ENCODE measurements at regions not wholly inside any gene's neighbourhood (a gene's known extent, or its start where the extent isn't known, plus 50 kb on each side); places are given as distances from the start of the nearest gene placed in this dataset.

GRCh38 chr6:79338493-79338892 lies 104.0 kb upstream of the HMGN3 start:
- no peak for ATAC-seq
- WGBS, 2 donors, result 60 to 65% methylated on average over 5 of the region's 5 CpGs
- Histone ChIP-seq H3K27ac (no peak overlapping the region), H3K27me3 (no peaks in the 10 kb centered on the region), H3K4me1 (no peaks in the 10 kb centered on the region), H3K4me3 (no peak overlapping the region), H3K9me3 (no peaks in the 10 kb centered on the region), H3K36me3 (replicated peaks in 1 of 2; ENCODE audit: insufficient read depth in 1 of 2, low read depth in 2 of 2) (no peaks in the 10 kb centered on the region)
- intact Hi-C loops (cut with DNase I), result no loop called here
- DNase-seq, result no peak
- TF ChIP-seq, protein P1, sequence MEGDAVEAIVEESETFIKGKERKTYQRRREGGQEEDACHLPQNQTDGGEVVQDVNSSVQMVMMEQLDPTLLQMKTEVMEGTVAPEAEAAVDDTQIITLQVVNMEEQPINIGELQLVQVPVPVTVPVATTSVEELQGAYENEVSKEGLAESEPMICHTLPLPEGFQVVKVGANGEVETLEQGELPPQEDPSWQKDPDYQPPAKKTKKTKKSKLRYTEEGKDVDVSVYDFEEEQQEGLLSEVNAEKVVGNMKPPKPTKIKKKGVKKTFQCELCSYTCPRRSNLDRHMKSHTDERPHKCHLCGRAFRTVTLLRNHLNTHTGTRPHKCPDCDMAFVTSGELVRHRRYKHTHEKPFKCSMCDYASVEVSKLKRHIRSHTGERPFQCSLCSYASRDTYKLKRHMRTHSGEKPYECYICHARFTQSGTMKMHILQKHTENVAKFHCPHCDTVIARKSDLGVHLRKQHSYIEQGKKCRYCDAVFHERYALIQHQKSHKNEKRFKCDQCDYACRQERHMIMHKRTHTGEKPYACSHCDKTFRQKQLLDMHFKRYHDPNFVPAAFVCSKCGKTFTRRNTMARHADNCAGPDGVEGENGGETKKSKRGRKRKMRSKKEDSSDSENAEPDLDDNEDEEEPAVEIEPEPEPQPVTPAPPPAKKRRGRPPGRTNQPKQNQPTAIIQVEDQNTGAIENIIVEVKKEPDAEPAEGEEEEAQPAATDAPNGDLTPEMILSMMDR (IDR thresholded peaks at IDR 0.05), result no peak
- no peak for TF ChIP-seq POLR2A (IDR thresholded peaks at IDR 0.05)

DNA sequence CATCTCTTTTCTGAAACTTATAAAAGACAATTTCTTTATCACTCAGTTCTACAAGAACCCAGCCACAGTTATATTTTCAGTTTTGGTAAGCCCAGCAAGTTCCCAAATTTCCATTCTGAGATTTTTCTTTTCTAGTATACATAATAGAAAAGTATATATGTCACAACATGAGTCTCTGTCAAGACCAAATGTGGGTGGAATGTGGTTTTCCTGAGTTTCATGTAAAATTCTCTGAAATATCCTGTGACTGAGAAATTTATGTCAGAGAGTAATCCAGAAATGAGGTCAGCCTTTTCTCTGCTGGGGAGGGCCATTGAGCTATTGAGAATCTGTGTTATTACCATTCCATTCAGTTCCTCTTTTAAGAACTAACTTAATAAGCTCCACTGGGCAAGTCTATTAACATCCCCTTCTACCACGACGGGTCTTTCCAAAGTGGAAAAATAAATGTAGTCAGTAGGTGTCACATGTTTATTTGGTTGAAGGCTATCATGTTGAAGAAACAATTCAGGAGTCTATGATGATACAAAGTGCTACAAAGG lies 100.7 kb upstream of the HMGN3 start:
- no peak overlapping the region for H3K4me3 ChIP-seq
- H3K9me3 ChIP-seq, result no peaks in the 10 kb centered on the region
- H3K4me1 ChIP-seq, result no peaks in the 10 kb centered on the region
- intact Hi-C loops (cut with DNase I), result no loop called here
- H3K36me3 ChIP-seq (replicated peaks in 1 of 2; ENCODE audit: insufficient read depth in 1 of 2, low read depth in 2 of 2), result no peaks in the 10 kb centered on the region
- H3K27ac ChIP-seq, result no peak overlapping the region
- no peak for ATAC-seq
- no peak for DNase-seq
- H3K27me3 ChIP-seq, result no peaks in the 10 kb centered on the region
- no peak for TF ChIP-seq POLR2A (IDR thresholded peaks at IDR 0.05)
- TF ChIP-seq, protein P1 (IDR thresholded peaks at IDR 0.05), result no peak
- WGBS, 2 donors, result 63 to 70% methylated on average over 2 of the region's 2 CpGs

GRCh38 chr6:79334674-79335073 lies 100.2 kb upstream of the HMGN3 start:
- ATAC-seq (no peak), DNase-seq (no peak)
- TF ChIP-seq, protein P1 (IDR thresholded peaks at IDR 0.05), result no peak
- TF ChIP-seq POLR2A (IDR thresholded peaks at IDR 0.05), result no peak
- intact Hi-C loops (cut with DNase I), result no loop called here
- Histone ChIP-seq H3K4me3 (no peak overlapping the region), H3K9me3 (no peaks in the 10 kb centered on the region), H3K27ac (no peak overlapping the region), H3K36me3 (replicated peaks in 1 of 2; ENCODE audit: insufficient read depth in 1 of 2, low read depth in 2 of 2) (no peaks in the 10 kb centered on the region), H3K27me3 (no peaks in the 10 kb centered on the region), H3K4me1 (no peaks in the 10 kb centered on the region)
- 76 to 83% methylated on average over 4 of the region's 4 CpGs for WGBS, 2 donors

DNA sequence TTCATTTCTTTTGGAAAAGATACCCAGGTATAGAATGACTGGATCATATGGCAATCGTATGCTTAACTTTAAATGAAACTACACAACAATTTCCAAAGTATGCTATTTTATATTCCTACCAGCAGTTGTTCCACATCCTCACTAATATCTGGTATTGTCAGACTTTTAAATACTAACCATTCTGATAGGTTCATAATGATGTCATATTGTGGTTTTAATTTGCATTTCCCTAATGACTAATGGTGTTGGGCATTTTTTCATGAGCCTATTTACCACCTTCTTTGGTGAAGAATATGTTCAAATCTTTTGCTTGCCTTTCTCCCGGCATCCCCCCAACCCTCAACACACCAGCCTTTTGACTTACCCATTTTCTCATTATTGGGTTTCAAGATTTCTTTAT lies 96.2 kb upstream of the HMGN3 start:
- Histone ChIP-seq H3K4me1 (no peaks in the 10 kb centered on the region), H3K27ac (no peak overlapping the region), H3K4me3 (no peak overlapping the region), H3K36me3 (replicated peaks in 1 of 2; ENCODE audit: insufficient read depth in 1 of 2, low read depth in 2 of 2) (no peaks in the 10 kb centered on the region), H3K27me3 (no peaks in the 10 kb centered on the region), H3K9me3 (no peaks in the 10 kb centered on the region)
- no peak for TF ChIP-seq POLR2A (IDR thresholded peaks at IDR 0.05)
- TF ChIP-seq, protein P1 (IDR thresholded peaks at IDR 0.05), result no peak
- WGBS, 2 donors, result 75 to 76% methylated on average over 2 of the region's 2 CpGs
- DNase-seq (no peak), ATAC-seq (no peak)
- intact Hi-C loops (cut with DNase I), result no loop called here

DNA sequence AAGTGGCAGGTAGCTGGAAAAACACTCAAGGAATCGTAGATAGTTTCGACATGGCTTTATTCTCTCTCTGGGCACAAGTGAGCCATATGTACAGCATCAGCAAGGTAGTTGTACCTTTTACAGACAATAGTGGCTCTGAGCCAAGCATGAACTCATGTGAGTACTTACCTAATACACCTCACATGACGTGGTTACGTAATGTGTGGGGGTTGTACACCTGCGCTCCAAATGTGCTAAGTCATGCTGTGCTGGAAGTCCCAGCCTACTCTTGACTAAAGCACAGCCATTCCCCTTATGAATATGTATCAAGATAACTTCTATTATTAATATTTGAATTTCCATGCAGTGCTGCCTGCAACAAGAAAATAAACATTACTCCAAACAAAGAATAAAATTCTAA lies 78.8 kb upstream of the HMGN3 start:
- TF ChIP-seq, protein P1 (IDR thresholded peaks at IDR 0.05), result no peak
- TF ChIP-seq POLR2A (IDR thresholded peaks at IDR 0.05), result no peak
- WGBS, 2 donors, result 63 to 69% methylated on average over 5 of the region's 5 CpGs
- Histone ChIP-seq H3K4me1 (no peaks in the 10 kb centered on the region), H3K27me3 (no peaks in the 10 kb centered on the region), H3K27ac (no peak overlapping the region), H3K4me3 (no peak overlapping the region), H3K9me3 (no peaks in the 10 kb centered on the region), H3K36me3 (replicated peaks in 1 of 2; ENCODE audit: insufficient read depth in 1 of 2, low read depth in 2 of 2) (no peaks in the 10 kb centered on the region)
- peak; percentile 90 for ATAC-seq
- peak; percentile 48 to 84 (median 76) for DNase-seq
- intact Hi-C loops (cut with DNase I), result no loop called here
